Adrenal gland (tissue), 5 donors: ENCODE measurements at regions not wholly inside any gene's neighbourhood (a gene's known extent, or its start where the extent isn't known, plus 50 kb on each side); places are given as distances from the start of the nearest gene placed in this dataset.

ENCODE experiments used
- POLR2A ChIP-seq, 2 donors: fragments of 450-650 bp; IDR thresholded peaks; one replicate each; pipeline ENCODE4 v1.6.1; 2017; ENCODE audit warnings: antibody characterized with exemption in 2 of 2, mild to moderate bottlenecking in 2 of 2, moderate library complexity in 1 of 2
- TF ChIP-seq, protein P1 (sequence below), 6 experiments: fragments of 450-650 bp in 4 of 6; fragments of 200-600 bp in 2 of 6; sonication (generic) in 1 of 6; IDR thresholded peaks; 1 replicate in 5 of 6; 2 replicates in 1 of 6; pipeline versions ENCODE4 v1.5.1 to v1.8.0; 2016 to 2021; ENCODE audit warnings: antibody characterized with exemption in 6 of 6, mild to moderate bottlenecking in 2 of 6, moderate library complexity in 1 of 6
- donor health status: DM: no; HTN: no; CAD: no.

DNA sequence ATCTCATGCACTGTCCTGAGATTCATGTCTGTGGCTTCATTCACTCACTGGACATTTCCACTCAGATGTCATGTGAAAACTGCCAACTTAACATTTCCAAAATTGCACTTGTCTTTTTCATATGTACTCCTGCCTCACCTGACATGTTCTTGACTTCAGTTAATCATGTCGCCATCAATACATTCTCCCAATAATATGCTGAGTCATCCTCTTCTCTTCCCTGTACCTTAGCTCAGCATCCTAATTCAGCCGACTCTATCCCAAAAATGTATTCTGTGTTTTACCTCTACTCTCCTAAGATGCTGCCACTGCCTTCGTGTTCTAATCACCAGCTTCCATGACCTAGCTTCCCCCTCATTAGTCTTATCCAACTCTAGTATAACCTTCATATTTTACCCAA, 93.9 kb upstream of the GNAI1 start:
- TF ChIP-seq, protein P1, sequence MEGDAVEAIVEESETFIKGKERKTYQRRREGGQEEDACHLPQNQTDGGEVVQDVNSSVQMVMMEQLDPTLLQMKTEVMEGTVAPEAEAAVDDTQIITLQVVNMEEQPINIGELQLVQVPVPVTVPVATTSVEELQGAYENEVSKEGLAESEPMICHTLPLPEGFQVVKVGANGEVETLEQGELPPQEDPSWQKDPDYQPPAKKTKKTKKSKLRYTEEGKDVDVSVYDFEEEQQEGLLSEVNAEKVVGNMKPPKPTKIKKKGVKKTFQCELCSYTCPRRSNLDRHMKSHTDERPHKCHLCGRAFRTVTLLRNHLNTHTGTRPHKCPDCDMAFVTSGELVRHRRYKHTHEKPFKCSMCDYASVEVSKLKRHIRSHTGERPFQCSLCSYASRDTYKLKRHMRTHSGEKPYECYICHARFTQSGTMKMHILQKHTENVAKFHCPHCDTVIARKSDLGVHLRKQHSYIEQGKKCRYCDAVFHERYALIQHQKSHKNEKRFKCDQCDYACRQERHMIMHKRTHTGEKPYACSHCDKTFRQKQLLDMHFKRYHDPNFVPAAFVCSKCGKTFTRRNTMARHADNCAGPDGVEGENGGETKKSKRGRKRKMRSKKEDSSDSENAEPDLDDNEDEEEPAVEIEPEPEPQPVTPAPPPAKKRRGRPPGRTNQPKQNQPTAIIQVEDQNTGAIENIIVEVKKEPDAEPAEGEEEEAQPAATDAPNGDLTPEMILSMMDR (IDR thresholded peaks at IDR 0.05), result no peak
- no peak for TF ChIP-seq POLR2A (IDR thresholded peaks at IDR 0.05)
